ENCODE measurements at regions not wholly inside any gene's neighbourhood (a gene's known extent, or its start where the extent isn't known, plus 50 kb on each side); places are given as distances from the start of the nearest gene placed in this dataset.

DNA sequence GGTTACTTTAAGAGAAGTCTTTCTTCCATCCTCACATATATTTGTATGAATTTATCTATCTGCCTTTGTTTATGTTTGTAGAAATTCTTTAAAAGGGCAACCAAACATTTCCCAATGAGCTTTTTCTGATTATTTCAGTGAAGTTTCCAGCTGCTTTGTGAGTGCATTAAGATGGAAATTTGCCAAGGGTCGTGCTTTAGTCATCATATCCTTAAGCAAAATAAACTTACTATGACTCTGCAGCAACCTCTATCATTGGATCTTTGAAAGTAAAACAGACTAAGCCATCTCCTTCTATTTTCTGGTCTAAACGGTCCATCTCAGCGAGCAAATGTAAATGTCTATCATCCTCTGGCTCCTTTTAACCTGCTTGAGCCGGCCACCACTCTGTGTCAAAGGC is 489.3 kb downstream of the SOX11 start:
- TF ChIP-seq, protein P1, sequence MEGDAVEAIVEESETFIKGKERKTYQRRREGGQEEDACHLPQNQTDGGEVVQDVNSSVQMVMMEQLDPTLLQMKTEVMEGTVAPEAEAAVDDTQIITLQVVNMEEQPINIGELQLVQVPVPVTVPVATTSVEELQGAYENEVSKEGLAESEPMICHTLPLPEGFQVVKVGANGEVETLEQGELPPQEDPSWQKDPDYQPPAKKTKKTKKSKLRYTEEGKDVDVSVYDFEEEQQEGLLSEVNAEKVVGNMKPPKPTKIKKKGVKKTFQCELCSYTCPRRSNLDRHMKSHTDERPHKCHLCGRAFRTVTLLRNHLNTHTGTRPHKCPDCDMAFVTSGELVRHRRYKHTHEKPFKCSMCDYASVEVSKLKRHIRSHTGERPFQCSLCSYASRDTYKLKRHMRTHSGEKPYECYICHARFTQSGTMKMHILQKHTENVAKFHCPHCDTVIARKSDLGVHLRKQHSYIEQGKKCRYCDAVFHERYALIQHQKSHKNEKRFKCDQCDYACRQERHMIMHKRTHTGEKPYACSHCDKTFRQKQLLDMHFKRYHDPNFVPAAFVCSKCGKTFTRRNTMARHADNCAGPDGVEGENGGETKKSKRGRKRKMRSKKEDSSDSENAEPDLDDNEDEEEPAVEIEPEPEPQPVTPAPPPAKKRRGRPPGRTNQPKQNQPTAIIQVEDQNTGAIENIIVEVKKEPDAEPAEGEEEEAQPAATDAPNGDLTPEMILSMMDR (IDR thresholded peaks at IDR 0.05; ENCODE audit: poor library complexity): no peak
- TF ChIP-seq EZH2phosphoT487 (IDR thresholded peaks at IDR 0.05; ENCODE audit: low read depth, severe bottlenecking, unreplicated experiment): no peak

Measured in hepatocyte (in vitro differentiated cells).